Caco-2 (cell line): ENCODE measurements at regions not wholly inside any gene's neighbourhood (a gene's known extent, or its start where the extent isn't known, plus 50 kb on each side); places are given as distances from the start of the nearest gene placed in this dataset.
"Not testable (repeated sequence)": the region's sequence is repeated elsewhere in the genome, so short reads cannot be mapped to it uniquely, and the experiment has no call there.

Source experiments
- BruUV-seq: library from RNA; stranded (reverse); fragments of 400-500 nt; replicated peaks from 2 replicates; lab custom pipeline; 2021; lab: Mats Ljungman, UMichigan
- CTCF ChIA-PET: fragments of 300-600 bp; sonication (Branson Sonifier 250); formaldehyde crosslinking; loops from one replicate; lab custom pipeline; 2022; ENCODE audit warnings: antibody characterized with exemption; lab: Charles Lee
- POLR2A ChIA-PET: fragments of 300-600 bp; sonication (Branson Sonifier 250); formaldehyde crosslinking; loops from one replicate; lab custom pipeline; 2022; ENCODE audit warnings: antibody characterized with exemption; lab: Charles Lee
- DNase-seq, 2 experiments: peaks; one replicate each; pipeline versions ENCODE4 v3.0.0 to v3.0.0-alpha.2; 2020 to 2022
- H3K27me3 ChIP-seq: replicated peaks from 2 replicates; pipeline ENCODE4 v1.6.0; 2011; ENCODE audit warnings: low read length; ENCODE audit not compliant: control insufficient read depth, insufficient read depth
- H3K36me3 ChIP-seq: 2 replicates; pipeline ENCODE4 v1.5.1; 2011; ENCODE audit warnings: low read length; ENCODE audit not compliant: control insufficient read depth, insufficient read depth
- H3K4me1 ChIP-seq: fragments of 250-450 bp; sonication (Bioruptor Pico); 2 replicates; pipeline ENCODE4 v1.5.1; 2020; ENCODE audit warnings: mild to moderate bottlenecking
- H3K4me3 ChIP-seq: 2 replicates; pipeline ENCODE4 v1.5.1; 2011; ENCODE audit warnings: low read depth, mild to moderate bottlenecking, control low read depth, low read length
- H3K9me3 ChIP-seq: fragments of 250-450 bp; sonication (Bioruptor Pico); 2 replicates; pipeline ENCODE4 v1.5.1; 2020; ENCODE audit warnings: mild to moderate bottlenecking, moderate library complexity
- H3K27ac Mint-ChIP-seq: one replicate; pipeline ENCODE4 v1.8.0; 2022; ENCODE audit warnings: mixed read lengths; ENCODE audit not compliant: unreplicated experiment
- H3K27me3 Mint-ChIP-seq: one replicate; pipeline ENCODE4 v1.8.0; 2022; ENCODE audit warnings: mixed read lengths; ENCODE audit not compliant: insufficient read depth, unreplicated experiment
- H3K36me3 Mint-ChIP-seq: one replicate; pipeline ENCODE4 v1.8.0; 2022; ENCODE audit warnings: mild to moderate bottlenecking, mixed read lengths; ENCODE audit not compliant: insufficient read depth, unreplicated experiment
- H3K4me1 Mint-ChIP-seq: one replicate; pipeline ENCODE4 v1.8.0; 2022; ENCODE audit warnings: low read depth, mixed read lengths; ENCODE audit not compliant: unreplicated experiment
- H3K4me3 Mint-ChIP-seq: one replicate; pipeline ENCODE4 v1.8.0; 2022; ENCODE audit warnings: mild to moderate bottlenecking, moderate library complexity, mixed read lengths; ENCODE audit not compliant: unreplicated experiment
- H3K9me3 Mint-ChIP-seq: one replicate; pipeline ENCODE4 v1.8.0; 2022; ENCODE audit warnings: mixed read lengths; ENCODE audit not compliant: unreplicated experiment
- intact Hi-C: fragments of 100-400 bp; cut with micrococcal nuclease; formaldehyde crosslinking; loops from one replicate; pipeline ENCODE4 v1.10.0; 2022; ENCODE audit not compliant: unreplicated experiment
- TF ChIP-seq, protein P1 (sequence below), 2 experiments: fragments of 200-600 bp in 1 of 2; IDR thresholded peaks; 1 replicate in 1 of 2; 2 replicates in 1 of 2; pipeline versions ENCODE4 v1.5.1 to v1.8.0; 2011 to 2022; ENCODE audit warnings: antibody characterized with exemption in 1 of 2, control low read depth in 1 of 2, inconsistent platforms in 1 of 2, low read depth in 1 of 2, low read length in 1 of 2, mild to moderate bottlenecking in 1 of 2, moderate library complexity in 1 of 2; ENCODE audit not compliant: insufficient read depth in 1 of 2, severe bottlenecking in 1 of 2, unreplicated experiment in 1 of 2

DNA sequence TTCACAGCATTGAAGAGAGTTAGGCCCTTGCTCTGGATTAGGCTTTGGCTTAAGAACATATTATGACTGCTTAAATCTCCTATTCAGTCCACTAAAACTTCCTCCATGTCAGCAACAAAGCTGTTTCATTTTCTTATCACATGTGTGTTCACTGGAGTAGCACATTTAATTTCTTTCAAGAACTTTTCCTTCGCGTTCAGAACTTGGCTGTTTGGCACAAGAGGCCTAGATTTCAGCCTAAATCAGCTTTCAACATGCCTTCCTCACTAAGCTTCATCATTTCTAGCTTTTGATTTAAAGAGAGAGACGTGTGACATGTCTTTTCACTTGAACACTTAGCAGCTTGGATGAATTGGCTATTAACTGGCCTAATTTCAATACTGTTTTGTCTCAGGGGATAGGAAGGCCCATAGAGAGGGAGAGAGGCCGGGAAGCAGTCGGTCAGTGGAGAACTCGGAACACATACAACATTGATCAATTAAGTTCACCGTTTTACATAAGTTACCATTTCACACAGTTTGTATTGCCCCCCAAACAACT is 885.2 kb upstream of the AUTS2 start:
- Mint-ChIP-seq H3K27me3 (no peaks in the 10 kb centered on the region), H3K27ac (no peak overlapping the region), H3K4me1 (no peaks in the 10 kb centered on the region), H3K4me3 (no peak overlapping the region), H3K9me3 (peaks cover 27% of the 10 kb centered on the region), H3K36me3 (no peaks in the 10 kb centered on the region)
- BruUV-seq = no TSS peak
- no peak for DNase-seq
- H3K4me3 ChIP-seq = no peak overlapping the region
- CTCF ChIA-PET = no interaction called here
- POLR2A ChIA-PET = no interaction called here
- H3K36me3 ChIP-seq = no peaks in the 10 kb centered on the region
- no peaks in the 10 kb centered on the region; the same call in 1 of the 2 replicates for H3K9me3 ChIP-seq
- H3K4me1 ChIP-seq = no peaks in the 10 kb centered on the region
- intact Hi-C loops = no loop called here
- TF ChIP-seq, protein P1, sequence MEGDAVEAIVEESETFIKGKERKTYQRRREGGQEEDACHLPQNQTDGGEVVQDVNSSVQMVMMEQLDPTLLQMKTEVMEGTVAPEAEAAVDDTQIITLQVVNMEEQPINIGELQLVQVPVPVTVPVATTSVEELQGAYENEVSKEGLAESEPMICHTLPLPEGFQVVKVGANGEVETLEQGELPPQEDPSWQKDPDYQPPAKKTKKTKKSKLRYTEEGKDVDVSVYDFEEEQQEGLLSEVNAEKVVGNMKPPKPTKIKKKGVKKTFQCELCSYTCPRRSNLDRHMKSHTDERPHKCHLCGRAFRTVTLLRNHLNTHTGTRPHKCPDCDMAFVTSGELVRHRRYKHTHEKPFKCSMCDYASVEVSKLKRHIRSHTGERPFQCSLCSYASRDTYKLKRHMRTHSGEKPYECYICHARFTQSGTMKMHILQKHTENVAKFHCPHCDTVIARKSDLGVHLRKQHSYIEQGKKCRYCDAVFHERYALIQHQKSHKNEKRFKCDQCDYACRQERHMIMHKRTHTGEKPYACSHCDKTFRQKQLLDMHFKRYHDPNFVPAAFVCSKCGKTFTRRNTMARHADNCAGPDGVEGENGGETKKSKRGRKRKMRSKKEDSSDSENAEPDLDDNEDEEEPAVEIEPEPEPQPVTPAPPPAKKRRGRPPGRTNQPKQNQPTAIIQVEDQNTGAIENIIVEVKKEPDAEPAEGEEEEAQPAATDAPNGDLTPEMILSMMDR (IDR thresholded peaks at IDR 0.05; ENCODE audit: insufficient read depth in 1 of 2, low read depth in 1 of 2, low read length in 1 of 2, severe bottlenecking in 1 of 2, unreplicated experiment in 1 of 2) = no peak
- no peaks in the 10 kb centered on the region for H3K27me3 ChIP-seq

DNA sequence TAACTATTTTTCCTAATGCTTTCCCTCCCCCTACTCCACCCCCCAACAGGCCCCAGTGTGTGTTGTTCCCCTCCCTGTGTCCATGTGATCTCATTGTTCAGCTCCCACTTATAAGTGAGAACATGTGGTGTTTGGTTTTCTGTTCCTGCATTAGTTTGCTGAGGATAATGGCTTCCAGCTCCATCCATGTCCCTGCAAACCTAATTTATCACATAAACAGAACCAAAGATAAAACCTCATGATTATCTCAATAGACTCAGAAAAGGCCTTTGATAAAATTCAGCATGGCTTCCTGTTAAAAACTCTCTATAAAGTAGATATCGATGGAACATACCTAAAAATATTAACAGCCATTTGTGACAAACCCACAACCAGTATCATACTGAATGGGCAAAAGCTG is 884.1 kb upstream of the AUTS2 start:
- H3K36me3 Mint-ChIP-seq, intact Hi-C loops, H3K9me3 ChIP-seq, POLR2A ChIA-PET, H3K4me1 ChIP-seq, H3K4me1 Mint-ChIP-seq, H3K27me3 ChIP-seq, H3K36me3 ChIP-seq, H3K27ac Mint-ChIP-seq, H3K4me3 ChIP-seq, DNase-seq, H3K4me3 Mint-ChIP-seq, H3K27me3 Mint-ChIP-seq, CTCF ChIA-PET, BruUV-seq: not testable (repeated sequence)
- H3K9me3 Mint-ChIP-seq = peaks cover 26% of the 10 kb centered on the region

DNA sequence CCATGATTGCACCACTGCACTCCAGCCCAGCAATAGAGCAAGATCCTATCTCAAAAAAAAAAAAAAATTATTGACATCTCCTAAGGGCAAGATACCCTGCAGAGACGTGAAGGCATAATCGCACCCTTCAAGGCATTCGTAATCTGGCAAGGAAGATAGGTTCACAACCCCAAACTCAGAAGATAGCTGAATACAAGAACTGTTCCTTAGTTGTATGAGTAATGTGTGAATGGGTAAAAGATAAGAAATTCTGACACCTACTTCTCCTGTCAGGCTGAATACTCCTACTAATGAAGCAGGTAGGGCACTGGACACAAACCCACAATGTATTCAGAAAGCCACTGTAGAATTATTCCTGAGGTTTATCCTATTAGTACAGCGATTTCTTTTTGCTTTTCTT is 882.4 kb upstream of the AUTS2 start:
- Mint-ChIP-seq H3K4me3 (no peak overlapping the region), H3K9me3 (peaks cover 20% of the 10 kb centered on the region), H3K36me3 (no peaks in the 10 kb centered on the region), H3K27me3 (no peaks in the 10 kb centered on the region), H3K27ac (no peak overlapping the region), H3K4me1 (no peaks in the 10 kb centered on the region)
- CTCF ChIA-PET = no interaction called here
- Histone ChIP-seq H3K9me3 (no peaks in the 10 kb centered on the region; the same call in 1 of the 2 replicates), H3K27me3 (no peaks in the 10 kb centered on the region), H3K36me3 (no peaks in the 10 kb centered on the region), H3K4me3 (no peak overlapping the region), H3K4me1 (no peaks in the 10 kb centered on the region)
- no peak for DNase-seq
- BruUV-seq = no TSS peak
- POLR2A ChIA-PET = no interaction called here
- TF ChIP-seq, protein P1 (IDR thresholded peaks at IDR 0.05; ENCODE audit: insufficient read depth in 1 of 2, low read depth in 1 of 2, low read length in 1 of 2, severe bottlenecking in 1 of 2, unreplicated experiment in 1 of 2) = no peak
- intact Hi-C loops = no loop called here

DNA sequence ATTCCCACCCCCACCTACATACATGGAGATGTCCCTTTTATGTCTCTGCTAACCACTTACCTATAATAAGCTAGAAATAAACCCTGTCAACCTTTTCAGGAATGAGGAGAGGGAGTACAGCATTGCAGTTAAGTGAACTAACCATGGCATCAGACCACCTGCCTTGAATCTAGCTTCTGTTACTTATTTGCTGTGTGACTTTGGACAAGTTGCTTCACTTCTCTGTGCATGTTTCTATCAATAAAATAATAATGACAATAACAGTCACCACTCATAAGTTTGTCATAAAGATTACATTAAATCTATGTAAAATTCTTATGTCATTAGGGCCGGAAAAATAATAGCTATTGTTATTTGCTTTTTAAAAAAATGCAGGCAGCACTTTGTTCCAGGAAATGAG is 881.1 kb upstream of the AUTS2 start:
- H3K27me3 Mint-ChIP-seq = no peaks in the 10 kb centered on the region
- H3K9me3 Mint-ChIP-seq = peaks cover 20% of the 10 kb centered on the region
- DNase-seq = no peak
- ChIA-PET POLR2A (no interaction called here), CTCF (no interaction called here)
- TF ChIP-seq, protein P1 (IDR thresholded peaks at IDR 0.05; ENCODE audit: insufficient read depth in 1 of 2, low read depth in 1 of 2, low read length in 1 of 2, severe bottlenecking in 1 of 2, unreplicated experiment in 1 of 2) = no peak
- no peak overlapping the region for H3K4me3 Mint-ChIP-seq
- no peak overlapping the region for H3K27ac Mint-ChIP-seq
- H3K36me3 Mint-ChIP-seq = no peaks in the 10 kb centered on the region
- Histone ChIP-seq H3K4me3 (no peak overlapping the region), H3K4me1 (no peaks in the 10 kb centered on the region), H3K9me3 (no peaks in the 10 kb centered on the region), H3K36me3 (no peaks in the 10 kb centered on the region), H3K27me3 (no peaks in the 10 kb centered on the region)
- no TSS peak for BruUV-seq
- intact Hi-C loops = no loop called here
- H3K4me1 Mint-ChIP-seq = no peaks in the 10 kb centered on the region
